Astrocyte of the cerebellum (primary cell): ENCODE measurements at regions not wholly inside any gene's neighbourhood (a gene's known extent, or its start where the extent isn't known, plus 50 kb on each side); places are given as distances from the start of the nearest gene placed in this dataset.
A peak's percentile ranks its signal among the peaks of the same experiment; 100 is the strongest.
"Not testable (repeated sequence)": the region's sequence is repeated elsewhere in the genome, so short reads cannot be mapped to it uniquely, and the experiment has no call there.

Experiments
- DNase-seq: peaks from one replicate; pipeline ENCODE4 v3.0.0-alpha.2; 2011; ENCODE audit warnings: low read depth
- H3K4me3 ChIP-seq: 2 replicates; pipeline ENCODE4 v1.5.1; 2011; ENCODE audit warnings: mild to moderate bottlenecking, low read depth, low read length, moderate library complexity
- in situ Hi-C: cut with HindIII; loops from 2 replicates; pipeline ENCODE4 v1.10.0; 2017; ENCODE audit warnings: low sequenced_read_pairs
- TF ChIP-seq, protein P1 (sequence below): IDR thresholded peaks from 2 replicates; pipeline ENCODE4 v1.5.1; 2012; ENCODE audit warnings: low read length, low read depth, moderate library complexity, mild to moderate bottlenecking; ENCODE audit errors: missing control alignments

DNA sequence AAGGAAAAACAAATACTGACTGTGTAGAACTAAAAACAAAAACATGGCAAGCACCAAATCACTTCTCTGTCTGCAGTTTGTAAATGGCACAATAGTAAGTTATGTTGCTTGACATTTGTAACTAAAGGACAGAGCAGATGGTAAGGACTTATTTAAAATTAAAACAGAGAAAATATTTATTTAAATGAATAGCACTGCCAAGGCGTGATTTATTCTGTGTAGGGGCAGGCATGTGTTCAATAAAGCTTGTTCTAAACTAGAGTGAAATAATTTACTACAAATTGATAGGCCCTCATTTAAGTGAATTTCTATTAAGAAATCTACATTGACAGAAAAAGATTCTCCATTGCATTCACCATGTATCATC, 231.5 kb downstream of the CYLC2 start:
- in situ Hi-C loops, result no loop called here
- H3K4me3 ChIP-seq, result no peak overlapping the region
- TF ChIP-seq, protein P1, sequence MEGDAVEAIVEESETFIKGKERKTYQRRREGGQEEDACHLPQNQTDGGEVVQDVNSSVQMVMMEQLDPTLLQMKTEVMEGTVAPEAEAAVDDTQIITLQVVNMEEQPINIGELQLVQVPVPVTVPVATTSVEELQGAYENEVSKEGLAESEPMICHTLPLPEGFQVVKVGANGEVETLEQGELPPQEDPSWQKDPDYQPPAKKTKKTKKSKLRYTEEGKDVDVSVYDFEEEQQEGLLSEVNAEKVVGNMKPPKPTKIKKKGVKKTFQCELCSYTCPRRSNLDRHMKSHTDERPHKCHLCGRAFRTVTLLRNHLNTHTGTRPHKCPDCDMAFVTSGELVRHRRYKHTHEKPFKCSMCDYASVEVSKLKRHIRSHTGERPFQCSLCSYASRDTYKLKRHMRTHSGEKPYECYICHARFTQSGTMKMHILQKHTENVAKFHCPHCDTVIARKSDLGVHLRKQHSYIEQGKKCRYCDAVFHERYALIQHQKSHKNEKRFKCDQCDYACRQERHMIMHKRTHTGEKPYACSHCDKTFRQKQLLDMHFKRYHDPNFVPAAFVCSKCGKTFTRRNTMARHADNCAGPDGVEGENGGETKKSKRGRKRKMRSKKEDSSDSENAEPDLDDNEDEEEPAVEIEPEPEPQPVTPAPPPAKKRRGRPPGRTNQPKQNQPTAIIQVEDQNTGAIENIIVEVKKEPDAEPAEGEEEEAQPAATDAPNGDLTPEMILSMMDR, result no peak
- DNase-seq, result no peak

DNA sequence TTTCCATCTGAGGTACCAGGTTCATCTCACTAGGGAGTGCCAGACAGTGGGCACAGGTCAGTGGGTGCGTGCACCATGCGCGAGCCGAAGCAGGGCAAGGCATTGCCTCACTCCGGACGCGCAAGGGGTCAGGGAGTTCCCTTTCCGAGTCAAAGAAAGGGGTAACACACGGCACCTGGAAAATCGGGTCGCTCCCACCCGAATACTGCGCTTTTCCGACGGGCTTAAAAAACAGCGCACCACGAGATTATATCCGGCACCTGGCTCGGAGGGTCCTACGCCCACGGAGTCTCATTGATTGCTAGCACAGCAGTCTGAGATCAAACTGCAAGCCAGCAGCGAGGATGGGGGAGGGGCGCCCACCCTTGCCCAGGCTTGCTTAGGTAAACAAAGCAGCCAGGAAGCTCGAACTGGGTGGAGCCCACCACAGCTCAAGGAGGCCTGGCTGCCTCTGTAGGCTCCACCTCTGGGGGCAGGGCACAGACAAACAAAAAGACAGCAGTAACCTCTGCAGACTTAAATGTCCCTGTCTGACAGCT, 242.5 kb downstream of the CYLC2 start:
- in situ Hi-C loops, DNase-seq, H3K4me3 ChIP-seq: not testable (repeated sequence)

DNA sequence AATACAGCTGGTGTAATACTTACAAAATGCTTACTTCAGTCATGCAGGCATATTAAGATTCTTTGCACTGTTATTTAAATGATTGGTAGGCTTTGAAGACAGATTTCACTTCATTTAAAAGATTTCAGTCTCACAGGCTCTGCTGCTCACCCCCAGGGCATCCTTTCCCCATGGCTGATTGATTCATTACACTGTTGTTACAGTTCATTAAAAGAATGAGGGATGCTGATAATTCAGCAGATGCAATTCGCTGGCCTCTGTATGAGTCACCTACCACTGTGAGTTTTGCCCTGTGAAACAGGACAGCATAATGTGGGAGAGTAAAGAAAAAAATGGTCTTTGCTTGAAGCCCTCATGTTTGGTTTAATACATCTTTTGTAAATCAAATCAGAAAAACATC, 246.9 kb downstream of the CYLC2 start:
- TF ChIP-seq, protein P1, result no peak
- H3K4me3 ChIP-seq, result no peak overlapping the region
- peak; percentile 53 for DNase-seq
- in situ Hi-C loops, result no loop called here

DNA sequence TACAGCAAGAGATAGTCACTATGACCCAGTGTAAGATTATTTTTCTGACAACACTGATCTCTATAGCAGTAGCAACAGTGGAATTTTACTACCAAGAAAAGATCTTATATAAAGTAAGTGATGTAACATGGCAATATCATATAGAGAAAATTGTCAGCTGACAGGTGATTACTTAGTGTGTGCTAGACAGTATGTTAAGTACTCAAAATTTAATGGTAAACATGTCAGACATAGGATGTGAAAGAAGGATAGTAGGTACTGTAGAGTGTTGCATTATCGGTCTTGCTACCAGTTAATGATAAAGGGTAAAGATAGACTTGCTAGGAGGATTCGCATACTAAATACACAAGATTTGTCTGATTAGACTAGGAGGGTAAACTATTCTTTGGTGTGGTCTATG, 247.4 kb downstream of the CYLC2 start:
- in situ Hi-C loops, result no loop called here
- DNase-seq, result no peak
- H3K4me3 ChIP-seq, result no peak overlapping the region
- TF ChIP-seq, protein P1, result no peak

DNA sequence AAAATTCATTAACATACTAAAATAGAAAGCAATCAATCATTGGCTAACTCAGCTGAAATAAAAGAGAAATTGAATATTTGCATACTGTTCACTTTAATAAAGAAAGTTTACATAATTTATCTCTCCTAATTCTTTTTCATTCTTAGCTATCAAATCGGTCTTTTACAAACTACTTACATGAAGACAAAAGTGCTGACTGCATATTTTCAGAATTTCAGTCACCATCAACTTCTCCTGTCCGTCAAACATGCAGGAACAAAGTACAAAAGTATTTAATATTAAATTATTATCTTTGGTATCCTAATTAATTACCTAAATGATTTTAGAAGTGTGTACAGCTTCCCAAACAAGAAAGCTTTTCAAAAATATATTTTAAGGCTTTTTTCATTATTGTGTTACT, 248.4 kb downstream of the CYLC2 start:
- TF ChIP-seq, protein P1, result no peak
- in situ Hi-C loops, result no loop called here
- DNase-seq, result no peak

DNA sequence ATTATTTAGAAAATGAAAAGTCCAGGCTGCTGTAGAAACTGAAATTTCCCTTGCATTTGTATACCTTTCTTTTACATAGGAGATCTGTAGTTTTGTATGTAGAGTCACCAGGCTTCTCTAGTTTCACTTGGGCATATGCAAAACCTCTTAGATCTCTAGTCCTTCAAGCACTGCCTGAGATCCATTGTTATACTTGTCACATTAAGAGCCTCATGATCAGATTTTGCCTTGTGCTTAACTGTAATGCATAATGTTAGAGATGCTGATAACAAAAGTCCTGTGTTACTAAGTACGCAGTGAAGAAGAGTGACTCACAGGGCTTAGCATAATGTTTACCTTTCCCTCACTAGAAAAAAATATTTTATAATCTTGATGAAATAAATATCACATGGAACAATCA, 250.2 kb downstream of the CYLC2 start:
- in situ Hi-C loops, result no loop called here
- TF ChIP-seq, protein P1, result no peak
- DNase-seq, result no peak
- no peak overlapping the region for H3K4me3 ChIP-seq

More for the DNA sequence above, 248.4 kb downstream of the CYLC2 start:
- no peak overlapping the region for H3K4me3 ChIP-seq

DNA sequence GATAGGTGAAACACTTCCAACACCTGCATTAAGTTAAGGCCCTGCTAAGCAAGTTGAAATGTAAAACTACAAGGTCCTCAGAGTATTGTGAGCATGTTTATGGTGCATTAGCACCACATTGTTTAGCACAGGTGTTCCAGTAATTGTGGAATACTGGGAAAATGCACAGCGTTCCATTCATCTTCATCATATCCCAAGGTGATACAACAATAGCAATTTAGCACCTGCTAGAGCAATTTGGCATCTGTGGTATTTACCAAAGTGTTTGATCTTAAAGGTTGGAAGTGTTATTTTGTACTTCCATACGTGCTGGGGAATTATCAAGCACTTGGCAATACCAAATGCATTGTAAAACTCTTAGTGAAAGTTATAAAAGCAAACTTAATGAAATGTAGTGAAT, 266.8 kb downstream of the CYLC2 start:
- H3K4me3 ChIP-seq, result no peak overlapping the region
- no peak for DNase-seq
- TF ChIP-seq, protein P1, result no peak
- in situ Hi-C loops, result no loop called here
